HEK293 (cell line): ENCODE measurements at regions not wholly inside any gene's neighbourhood (a gene's known extent, or its start where the extent isn't known, plus 50 kb on each side); places are given as distances from the start of the nearest gene placed in this dataset.
A peak's percentile ranks its signal among the peaks of the same experiment; 100 is the strongest.

Experiments used
- CTCF ChIA-PET: fragments of 350-600 bp; formaldehyde crosslinking; extraction: SDS; loops from one replicate; lab custom pipeline; 2021; ENCODE audit warnings: antibody characterized with exemption; lab: Yijun Ruan, JAX
- POLR2A ChIA-PET: fragments of 300-600 bp; formaldehyde crosslinking; extraction: SDS; loops from one replicate; lab custom pipeline; 2020; ENCODE audit warnings: antibody characterized with exemption, inconsistent platforms; lab: Yijun Ruan, JAX
- H3K27ac ChIP-seq: fragments of 200-500 bp; sonication (Bioruptor generic); 2 replicates; pipeline ENCODE4 v1.5.1; 2014; ENCODE audit warnings: low read depth, low read length, control low read depth, inconsistent platforms; ENCODE audit errors: extremely low read depth
- H3K36me3 ChIP-seq, 2 experiments: fragments of 200-500 bp in 1 of 2; sonication (Bioruptor generic) in 1 of 2; 1 replicate in 1 of 2; 2 replicates in 1 of 2; pipeline ENCODE4 v1.5.1; 2014 to 2017; ENCODE audit warnings: inconsistent platforms in 2 of 2, low read length in 2 of 2; ENCODE audit not compliant: control insufficient read depth in 2 of 2, insufficient read depth in 1 of 2
- H3K4me1 ChIP-seq: fragments of 200-500 bp; sonication (Bioruptor generic); 2 replicates; pipeline ENCODE4 v1.5.1; 2014; ENCODE audit warnings: mild to moderate bottlenecking, low read length, inconsistent platforms; ENCODE audit not compliant: control insufficient read depth, insufficient read depth
- H3K4me3 ChIP-seq: 2 replicates; pipeline ENCODE4 v1.5.1; 2011; ENCODE audit warnings: low read depth, mild to moderate bottlenecking, control low read depth, low read length, moderate library complexity
- H3K9me3 ChIP-seq: fragments of 200-500 bp; sonication (Bioruptor generic); 2 replicates; pipeline ENCODE4 v1.5.1; 2014; ENCODE audit warnings: low read depth, low read length, inconsistent platforms; ENCODE audit not compliant: control insufficient read depth, insufficient read depth
- BCL11A ChIP-seq: fragments of 450-650 bp; formaldehyde crosslinking; IDR thresholded peaks from 2 replicates; pipeline ENCODE4 v1.5.1; 2016; ENCODE audit warnings: low read depth, missing biosample characterization, missing genetic modification characterization
- ELK4 ChIP-seq: IDR thresholded peaks from 2 replicates; pipeline ENCODE4 v1.6.1; 2011; ENCODE audit warnings: mild to moderate bottlenecking, low read depth, low read length, borderline replicate concordance
- HOXA7 ChIP-seq: sonication (generic); formaldehyde crosslinking; IDR thresholded peaks from 2 replicates; pipeline ENCODE4 v1.8.1; 2022; ENCODE audit warnings: missing genetic modification reagents, borderline replicate concordance
- KLF17 ChIP-seq: fragments of 450-650 bp; formaldehyde crosslinking; IDR thresholded peaks from 2 replicates; pipeline ENCODE4 v1.5.1; 2016; ENCODE audit warnings: missing biosample characterization, missing genetic modification characterization
- KLF9 ChIP-seq: fragments of 450-650 bp; formaldehyde crosslinking; IDR thresholded peaks from 2 replicates; pipeline ENCODE4 v1.5.1; 2016; ENCODE audit warnings: missing biosample characterization, missing genetic modification characterization, low read depth
- OVOL3 ChIP-seq: fragments of 450-650 bp; formaldehyde crosslinking; IDR thresholded peaks from 2 replicates; pipeline ENCODE4 v1.5.1; 2016; ENCODE audit warnings: missing biosample characterization, missing genetic modification characterization
- YY2 ChIP-seq: fragments of 450-650 bp; formaldehyde crosslinking; IDR thresholded peaks from 2 replicates; pipeline ENCODE4 v1.5.1; 2016; ENCODE audit warnings: missing biosample characterization, missing genetic modification characterization
- ZBTB1 ChIP-seq: fragments of 450-650 bp; formaldehyde crosslinking; IDR thresholded peaks from 2 replicates; pipeline ENCODE4 v1.5.1; 2016; ENCODE audit warnings: missing biosample characterization, missing genetic modification characterization
- ZBTB7A ChIP-seq: fragments of 450-650 bp; formaldehyde crosslinking; IDR thresholded peaks from 2 replicates; pipeline ENCODE4 v1.5.1; 2016; ENCODE audit warnings: low read depth, missing biosample characterization, missing genetic modification characterization
- ZFHX2 ChIP-seq: fragments of 450-650 bp; formaldehyde crosslinking; conservative IDR thresholded peaks from 2 replicates; pipeline ENCODE4 v1.5.1; 2016; ENCODE audit warnings: missing biosample characterization, missing genetic modification characterization
- ZNF157 ChIP-seq: fragments of 450-650 bp; formaldehyde crosslinking; IDR thresholded peaks from 2 replicates; pipeline ENCODE4 v1.5.1; 2016; ENCODE audit warnings: missing biosample characterization, missing genetic modification characterization
- ZNF24 ChIP-seq: fragments of 450-650 bp; formaldehyde crosslinking; IDR thresholded peaks from 2 replicates; pipeline ENCODE4 v1.5.1; 2016; ENCODE audit warnings: missing biosample characterization, missing genetic modification characterization
- ZNF426 ChIP-seq: fragments of 450-650 bp; formaldehyde crosslinking; IDR thresholded peaks from 2 replicates; pipeline ENCODE4 v1.5.1; 2017; ENCODE audit warnings: missing biosample characterization, missing genetic modification characterization, mild to moderate bottlenecking, inconsistent platforms, moderate library complexity
- ZNF596 ChIP-seq: fragments of 450-650 bp; IDR thresholded peaks from 2 replicates; pipeline ENCODE4 v1.5.0; 2018; ENCODE audit warnings: missing biosample characterization, mild to moderate bottlenecking, missing genetic modification characterization, moderate library complexity
- ZNF629 ChIP-seq: fragments of 450-650 bp; formaldehyde crosslinking; IDR thresholded peaks from 2 replicates; pipeline ENCODE4 v1.5.1; 2017; ENCODE audit warnings: missing biosample characterization, missing genetic modification characterization
- ZNF776 ChIP-seq: fragments of 450-650 bp; formaldehyde crosslinking; IDR thresholded peaks from 2 replicates; pipeline ENCODE4 v1.5.0; 2017; ENCODE audit warnings: missing biosample characterization, missing genetic modification characterization, borderline replicate concordance
- ZNF777 ChIP-seq: fragments of 450-650 bp; formaldehyde crosslinking; IDR thresholded peaks from 2 replicates; pipeline ENCODE4 v1.5.1; 2017; ENCODE audit warnings: missing biosample characterization, missing genetic modification characterization, borderline replicate concordance
- ZNF791 ChIP-seq: fragments of 450-650 bp; formaldehyde crosslinking; IDR thresholded peaks from 2 replicates; pipeline ENCODE4 v1.5.1; 2016; ENCODE audit warnings: missing biosample characterization, missing genetic modification characterization
- ZNF792 ChIP-seq: fragments of 450-650 bp; formaldehyde crosslinking; IDR thresholded peaks from 2 replicates; pipeline ENCODE4 v1.5.1; 2016; ENCODE audit warnings: missing biosample characterization, missing genetic modification characterization
- ZSCAN23 ChIP-seq: fragments of 450-650 bp; formaldehyde crosslinking; IDR thresholded peaks from 2 replicates; pipeline ENCODE4 v1.5.1; 2016; ENCODE audit warnings: missing biosample characterization, missing genetic modification characterization
- ZXDB ChIP-seq: fragments of 450-650 bp; formaldehyde crosslinking; IDR thresholded peaks from 2 replicates; pipeline ENCODE4 v1.5.1; 2016; ENCODE audit warnings: missing biosample characterization, missing genetic modification characterization
- TF ChIP-seq, protein P1 (sequence below): fragments of 450-650 bp; formaldehyde crosslinking; IDR thresholded peaks from 2 replicates; pipeline ENCODE4 v1.5.1; 2016; ENCODE audit warnings: missing biosample characterization, missing genetic modification characterization
- TF ChIP-seq, protein P2 (sequence below): fragments of 450-650 bp; formaldehyde crosslinking; IDR thresholded peaks from 2 replicates; pipeline ENCODE4 v1.5.1; 2016; ENCODE audit warnings: missing biosample characterization, missing genetic modification characterization
- TF ChIP-seq, protein P3 (sequence below): fragments of 450-650 bp; formaldehyde crosslinking; IDR thresholded peaks from 2 replicates; pipeline ENCODE4 v1.5.1; 2017; ENCODE audit warnings: missing biosample characterization, missing genetic modification characterization

DNA sequence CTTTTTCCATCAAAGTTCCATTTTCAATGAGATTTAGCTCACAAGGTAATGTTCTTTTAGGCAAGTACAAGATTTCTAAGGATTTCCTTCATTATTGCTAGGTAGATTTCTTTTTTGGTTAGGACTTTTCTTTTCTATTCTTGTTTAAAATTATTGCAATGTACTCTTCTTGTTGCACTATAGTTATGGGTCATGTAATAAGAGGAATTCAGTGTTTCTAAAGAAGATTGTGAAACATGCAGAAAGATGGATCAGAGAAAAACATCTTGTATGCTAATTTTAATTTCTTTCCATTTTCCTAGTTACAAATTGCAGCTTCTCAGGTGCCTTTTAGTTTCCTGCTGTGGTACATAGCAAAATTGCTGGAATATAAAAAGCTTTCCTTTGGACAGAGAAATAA lies 56.1 kb downstream of the BTG1 start:
- no peak overlapping the region for H3K27ac ChIP-seq

GRCh38 chr12:92088805-92089204 lies 56.8 kb downstream of the BTG1 start:
- Histone ChIP-seq H3K4me3 (no peak overlapping the region), H3K27ac (no peak overlapping the region), H3K36me3 (no peaks in the 10 kb centered on the region), H3K4me1 (peaks cover 5% of the 10 kb centered on the region; the same call in 1 of the 2 replicates), H3K9me3 (no peaks in the 10 kb centered on the region)
- CTCF ChIA-PET: interaction anchor here (0.6 to 1.3 kb wide), 2 partner anchors 117 to 277 kb away, joined by 4 to 7 read pairs; no protein-coding TSS in a partner anchor
- POLR2A ChIA-PET: interaction anchor here (1.2 kb wide), 1 partner anchor 44 kb away, joined by 3 read pairs; no protein-coding TSS in a partner anchor
- TF ChIP-seq ZFHX2 (tag by site-specific recombination) (peak; percentile 24), ZNF792 (tag by site-specific recombination) (no peak), KLF17 (no peak), ZNF776 (no peak), KLF9 (tag by site-specific recombination) (peak; percentile 40; the same call in 1 of the 2 replicates)
- TF ChIP-seq, protein P1, sequence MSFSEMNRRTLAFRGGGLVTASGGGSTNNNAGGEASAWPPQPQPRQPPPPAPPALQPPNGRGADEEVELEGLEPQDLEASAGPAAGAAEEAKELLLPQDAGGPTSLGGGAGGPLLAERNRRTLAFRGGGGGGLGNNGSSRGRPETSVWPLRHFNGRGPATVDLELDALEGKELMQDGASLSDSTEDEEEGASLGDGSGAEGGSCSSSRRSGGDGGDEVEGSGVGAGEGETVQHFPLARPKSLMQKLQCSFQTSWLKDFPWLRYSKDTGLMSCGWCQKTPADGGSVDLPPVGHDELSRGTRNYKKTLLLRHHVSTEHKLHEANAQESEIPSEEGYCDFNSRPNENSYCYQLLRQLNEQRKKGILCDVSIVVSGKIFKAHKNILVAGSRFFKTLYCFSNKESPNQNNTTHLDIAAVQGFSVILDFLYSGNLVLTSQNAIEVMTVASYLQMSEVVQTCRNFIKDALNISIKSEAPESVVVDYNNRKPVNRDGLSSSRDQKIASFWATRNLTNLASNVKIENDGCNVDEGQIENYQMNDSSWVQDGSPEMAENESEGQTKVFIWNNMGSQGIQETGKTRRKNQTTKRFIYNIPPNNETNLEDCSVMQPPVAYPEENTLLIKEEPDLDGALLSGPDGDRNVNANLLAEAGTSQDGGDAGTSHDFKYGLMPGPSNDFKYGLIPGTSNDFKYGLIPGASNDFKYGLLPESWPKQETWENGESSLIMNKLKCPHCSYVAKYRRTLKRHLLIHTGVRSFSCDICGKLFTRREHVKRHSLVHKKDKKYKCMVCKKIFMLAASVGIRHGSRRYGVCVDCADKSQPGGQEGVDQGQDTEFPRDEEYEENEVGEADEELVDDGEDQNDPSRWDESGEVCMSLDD (tag by site-specific recombination): no peak

More for the DNA sequence above, 56.1 kb downstream of the BTG1 start:
- ChIA-PET CTCF (interaction anchor here (0.6 to 0.7 kb wide), 2 partner anchors 24 to 116 kb away, joined by 3 to 4 read pairs; no protein-coding TSS in a partner anchor), POLR2A (no interaction called here)
- no peaks in the 10 kb centered on the region for H3K36me3 ChIP-seq
- TF ChIP-seq ZNF24 (tag by site-specific recombination) (no peak), ZNF777 (no peak), HOXA7 (CRISPR knock-in tag) (no peak), YY2 (no peak), ZNF426 (no peak), ZBTB1 (no peak), ZSCAN23 (tag by site-specific recombination) (no peak), ELK4 (no peak), ZBTB7A (no peak), ZXDB (tag by site-specific recombination) (no peak), ZNF596 (tag by site-specific recombination) (no peak), ZNF629 (tag by site-specific recombination) (no peak), BCL11A (tag by site-specific recombination) (no peak), ZNF157 (no peak), OVOL3 (tag by site-specific recombination) (no peak), ZNF791 (tag by site-specific recombination) (no peak)
- TF ChIP-seq, protein P2, sequence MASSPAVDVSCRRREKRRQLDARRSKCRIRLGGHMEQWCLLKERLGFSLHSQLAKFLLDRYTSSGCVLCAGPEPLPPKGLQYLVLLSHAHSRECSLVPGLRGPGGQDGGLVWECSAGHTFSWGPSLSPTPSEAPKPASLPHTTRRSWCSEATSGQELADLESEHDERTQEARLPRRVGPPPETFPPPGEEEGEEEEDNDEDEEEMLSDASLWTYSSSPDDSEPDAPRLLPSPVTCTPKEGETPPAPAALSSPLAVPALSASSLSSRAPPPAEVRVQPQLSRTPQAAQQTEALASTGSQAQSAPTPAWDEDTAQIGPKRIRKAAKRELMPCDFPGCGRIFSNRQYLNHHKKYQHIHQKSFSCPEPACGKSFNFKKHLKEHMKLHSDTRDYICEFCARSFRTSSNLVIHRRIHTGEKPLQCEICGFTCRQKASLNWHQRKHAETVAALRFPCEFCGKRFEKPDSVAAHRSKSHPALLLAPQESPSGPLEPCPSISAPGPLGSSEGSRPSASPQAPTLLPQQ (tag by site-specific recombination): no peak
- TF ChIP-seq, protein P3, sequence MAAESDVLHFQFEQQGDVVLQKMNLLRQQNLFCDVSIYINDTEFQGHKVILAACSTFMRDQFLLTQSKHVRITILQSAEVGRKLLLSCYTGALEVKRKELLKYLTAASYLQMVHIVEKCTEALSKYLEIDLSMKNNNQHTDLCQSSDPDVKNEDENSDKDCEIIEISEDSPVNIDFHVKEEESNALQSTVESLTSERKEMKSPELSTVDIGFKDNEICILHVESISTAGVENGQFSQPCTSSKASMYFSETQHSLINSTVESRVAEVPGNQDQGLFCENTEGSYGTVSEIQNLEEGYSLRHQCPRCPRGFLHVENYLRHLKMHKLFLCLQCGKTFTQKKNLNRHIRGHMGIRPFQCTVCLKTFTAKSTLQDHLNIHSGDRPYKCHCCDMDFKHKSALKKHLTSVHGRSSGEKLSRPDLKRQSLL (tag by site-specific recombination): no peak
- TF ChIP-seq, all 188 proteins: peak for 0
- no peaks in the 10 kb centered on the region for H3K9me3 ChIP-seq
- peaks cover 5% of the 10 kb centered on the region; the same call in 1 of the 2 replicates for H3K4me1 ChIP-seq
- no peak overlapping the region for H3K4me3 ChIP-seq
